Activated CD4-positive, CD25-positive, alpha-beta regulatory T cell treated with anti-CD3 and anti-CD28 coated beads, Interleukin-2, amount 50 U/mL, for 72 hours (primary cell): ENCODE measurements at regions not wholly inside any gene's neighbourhood (a gene's known extent, or its start where the extent isn't known, plus 50 kb on each side); places are given as distances from the start of the nearest gene placed in this dataset.

Experiments
- DNase-seq: peaks from one replicate; pipeline ENCODE4 v3.0.0; 2021

DNA sequence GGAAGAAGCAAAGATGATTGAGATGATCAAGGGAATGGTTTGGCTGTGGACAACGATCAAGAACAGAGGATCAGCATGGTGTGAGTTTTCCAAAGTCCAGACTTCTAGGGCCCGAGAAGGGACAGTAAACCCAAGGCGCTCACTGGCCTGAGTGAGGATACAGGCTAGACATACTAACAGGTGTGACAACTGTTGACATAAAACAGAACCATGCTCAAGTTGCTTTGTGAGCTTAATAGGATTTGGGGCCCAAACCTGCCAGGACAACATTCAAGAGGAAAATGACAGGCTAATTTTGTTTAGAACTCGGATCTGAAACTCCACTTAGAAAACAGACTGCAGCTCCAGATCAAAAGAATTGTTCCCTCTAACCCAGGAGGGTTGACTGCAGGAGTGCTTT lies 68.1 kb upstream of the ACKR3 start:
- DNase-seq, result no peak

DNA sequence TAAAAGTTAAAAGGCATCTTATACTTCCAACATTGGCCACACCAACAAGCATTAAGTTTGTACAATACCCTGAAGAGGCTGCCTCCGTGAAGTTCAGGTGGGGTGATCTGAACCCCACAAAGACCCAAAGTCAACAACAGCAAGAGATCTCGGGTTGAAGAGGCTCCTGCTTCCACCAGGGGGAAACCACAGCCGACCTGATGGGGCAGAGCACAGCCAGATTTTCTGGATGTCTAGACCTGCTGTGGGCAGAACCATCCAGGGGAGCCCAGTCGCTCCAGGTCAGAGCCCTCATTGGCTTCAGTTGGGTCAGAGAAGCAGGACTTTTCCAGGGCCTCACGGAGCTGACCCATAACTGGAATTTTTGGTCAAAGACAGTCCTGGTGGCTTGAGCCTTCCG lies 66.5 kb upstream of the ACKR3 start:
- DNase-seq, result no peak

DNA sequence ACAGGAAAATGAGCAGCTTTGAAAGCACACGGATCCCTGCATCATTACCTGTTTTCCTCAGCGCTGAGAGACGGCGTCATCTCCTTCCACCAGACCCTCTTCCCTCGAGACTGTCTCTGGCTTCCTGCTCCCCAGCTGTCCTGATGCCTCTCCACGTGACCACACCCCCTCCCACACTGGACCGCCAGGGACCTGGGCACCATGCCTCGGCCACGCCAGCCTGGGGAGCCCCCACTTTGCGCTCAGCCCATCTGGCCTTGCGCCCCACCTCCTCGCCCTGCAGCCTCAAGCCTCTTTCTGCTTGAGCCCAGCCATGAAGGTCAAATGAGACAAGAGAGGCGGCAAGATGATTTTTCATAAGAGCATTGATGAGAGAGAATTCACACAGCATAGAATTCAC lies 66.0 kb upstream of the ACKR3 start:
- DNase-seq, result no peak

DNA sequence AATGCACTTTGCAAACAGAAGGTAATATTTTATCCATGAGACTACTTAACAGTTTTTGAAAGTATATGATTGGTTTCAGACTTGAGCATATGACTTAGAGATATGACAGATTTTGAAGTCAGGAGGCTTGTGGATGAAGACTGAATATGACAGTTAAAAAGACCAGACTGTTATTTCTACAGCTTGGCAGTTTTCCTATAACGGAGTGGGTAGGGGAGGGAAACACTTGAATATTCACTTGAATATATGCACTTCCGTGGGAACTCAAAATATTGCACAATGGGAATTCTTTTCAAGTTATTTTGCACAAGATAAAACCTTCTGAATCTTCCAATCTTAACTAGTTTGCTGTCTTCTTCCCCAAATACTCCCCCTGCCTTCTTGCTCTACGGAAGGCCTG lies 64.6 kb upstream of the ACKR3 start:
- no peak for DNase-seq

DNA sequence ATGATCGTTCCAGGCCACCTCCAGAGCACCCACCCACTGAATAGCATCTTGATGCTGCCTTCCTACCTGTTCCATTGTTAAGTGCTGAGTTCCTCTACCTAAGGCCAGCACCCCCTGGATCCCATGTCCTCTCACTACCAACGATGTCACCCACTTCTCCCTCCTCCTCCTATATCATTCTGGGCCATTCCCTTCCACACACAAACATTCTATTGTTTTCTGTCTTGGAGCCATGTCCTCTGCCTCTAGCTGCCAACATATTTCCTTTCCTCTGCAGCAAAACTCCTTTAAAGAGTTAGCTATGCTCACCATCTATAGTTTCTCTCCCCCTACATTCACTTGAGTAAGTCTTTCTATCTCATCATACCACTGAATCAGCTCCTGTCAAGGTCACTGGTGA lies 64.0 kb upstream of the ACKR3 start:
- DNase-seq, result no peak

DNA sequence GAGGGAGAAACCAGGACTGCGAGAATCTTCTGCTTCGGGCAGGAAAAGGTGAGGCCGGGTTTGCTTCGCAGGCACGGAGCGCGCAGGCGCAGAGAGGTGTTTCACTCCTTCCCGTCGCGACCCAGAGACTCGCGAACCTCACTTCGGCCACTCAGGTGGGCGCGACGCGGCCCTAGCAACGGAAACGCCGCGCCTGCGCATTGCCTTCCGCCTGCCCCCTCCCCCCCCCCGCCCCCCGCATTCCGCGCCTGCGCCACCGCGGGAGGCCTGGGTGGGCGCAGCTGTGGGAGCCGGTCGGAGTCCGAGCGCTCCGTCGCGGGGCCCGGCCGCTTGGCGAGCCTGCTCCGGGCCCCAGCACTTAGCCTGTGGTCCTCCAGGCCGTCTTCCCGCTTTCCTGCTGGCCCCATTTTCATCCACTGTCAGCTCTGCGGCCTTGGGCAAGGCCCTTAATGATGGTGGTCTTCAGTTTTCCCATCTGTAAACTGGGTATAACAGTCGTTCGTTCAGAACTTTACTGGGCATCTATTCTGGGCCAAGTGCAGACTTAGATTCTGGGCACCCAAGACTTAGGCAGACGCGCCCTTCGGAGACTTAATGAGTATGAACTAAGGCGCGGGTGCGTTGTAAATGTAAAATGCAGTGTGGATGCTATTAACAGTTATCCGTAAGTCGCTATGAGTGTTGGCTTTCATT lies 62.1 kb upstream of the ACKR3 start:
- peak; percentile 51 for DNase-seq

DNA sequence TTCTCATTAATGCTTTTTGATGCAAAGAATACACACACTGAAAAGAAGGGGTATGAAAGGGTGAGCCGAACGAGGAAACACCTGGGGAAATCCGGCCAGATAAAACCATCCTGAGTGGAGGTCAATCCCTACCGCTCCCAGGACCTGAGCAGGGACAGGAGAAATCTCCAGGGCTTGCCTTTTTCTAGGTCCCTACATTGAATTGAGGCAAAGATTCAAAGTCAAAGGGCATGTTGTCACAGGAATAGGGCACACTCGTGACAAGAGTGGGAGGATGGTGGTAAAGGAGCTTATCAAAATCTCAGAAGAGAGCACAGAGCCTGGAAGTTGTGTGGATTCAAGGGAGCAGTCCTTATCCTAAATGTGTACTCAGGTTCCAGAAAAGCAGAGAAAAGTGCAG lies 61.2 kb upstream of the ACKR3 start:
- no peak for DNase-seq

DNA sequence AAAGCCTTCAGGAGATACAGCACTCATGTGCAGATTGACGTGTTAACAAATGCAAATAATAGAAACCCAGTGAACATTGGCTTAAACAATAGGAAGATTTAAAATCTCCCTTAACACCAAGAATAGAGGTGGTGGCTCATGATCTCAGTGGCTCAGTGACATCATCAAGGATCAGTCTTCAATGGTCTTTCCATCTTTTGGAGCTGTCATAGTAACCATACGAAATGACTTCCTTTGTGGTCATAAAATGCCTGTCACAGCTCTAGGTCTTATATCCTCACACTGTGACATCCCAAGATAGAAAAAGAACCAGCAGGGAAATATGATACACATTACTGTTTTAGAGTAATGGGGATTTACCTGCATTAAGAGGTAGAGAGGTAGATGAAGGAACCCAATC lies 59.6 kb upstream of the ACKR3 start:
- DNase-seq, result no peak

DNA sequence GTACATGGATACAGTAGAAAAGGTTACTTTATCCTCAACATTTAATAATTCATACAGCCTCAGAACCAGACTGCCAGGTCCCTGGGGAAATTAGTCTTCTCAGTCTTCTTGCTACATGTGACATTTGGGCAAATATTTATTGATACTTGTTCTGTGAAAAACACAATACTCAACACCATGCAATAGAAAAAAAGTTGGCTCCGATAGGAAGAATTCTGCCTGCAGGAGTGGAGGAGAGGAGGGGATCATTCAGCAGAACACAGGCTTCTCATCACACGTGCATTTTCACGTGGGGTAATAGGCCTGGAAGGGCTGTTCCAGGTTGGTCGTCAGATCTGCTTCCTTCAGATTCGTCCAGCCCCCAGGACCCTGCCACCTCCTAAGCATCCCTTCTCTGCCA lies 58.4 kb upstream of the ACKR3 start:
- DNase-seq, result no peak

DNA sequence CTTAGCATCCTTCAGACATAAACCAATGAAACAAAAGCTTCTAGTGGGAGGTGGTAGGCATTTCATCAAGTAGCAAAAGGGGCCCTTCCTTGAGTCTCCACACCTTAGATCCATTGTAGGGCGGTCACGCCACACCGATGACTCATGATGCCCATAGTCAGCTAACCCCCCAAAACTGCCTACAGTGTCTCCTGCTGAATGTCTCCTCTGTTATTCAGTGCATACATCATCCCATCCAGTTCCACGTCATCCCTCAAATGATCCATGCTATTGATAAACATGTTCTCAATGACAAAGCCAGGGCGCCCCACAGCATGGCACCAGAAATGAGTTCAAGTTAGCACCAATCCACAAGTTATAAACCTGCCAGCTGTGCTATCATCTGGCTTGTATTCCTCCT lies 57.4 kb upstream of the ACKR3 start:
- DNase-seq, result no peak

DNA sequence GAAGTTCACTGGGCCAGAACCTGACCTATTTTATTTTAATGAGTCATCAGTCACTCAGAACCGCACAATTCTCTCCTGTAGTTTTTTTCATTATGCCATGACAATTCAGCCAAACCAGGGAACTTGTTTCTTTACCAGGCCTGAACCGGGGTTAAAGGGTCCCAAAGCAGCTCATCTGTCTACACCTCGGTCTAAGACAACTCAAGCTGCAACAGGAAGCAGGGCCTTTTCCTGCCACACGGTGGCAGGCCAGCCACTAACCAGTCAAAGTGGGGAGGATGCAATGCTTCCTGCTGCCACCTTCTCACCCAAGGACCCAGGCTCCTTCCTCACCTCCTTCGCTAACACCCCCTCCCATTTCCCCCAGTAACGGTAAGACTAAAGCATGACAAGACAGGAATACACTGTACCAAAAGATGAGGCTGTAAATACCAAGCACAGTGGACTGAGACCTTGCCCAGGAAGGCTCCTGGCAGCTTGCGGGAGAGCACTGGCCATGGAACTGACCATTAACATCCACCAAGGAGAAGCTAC lies 56.7 kb upstream of the ACKR3 start:
- DNase-seq, result peak; percentile 68

DNA sequence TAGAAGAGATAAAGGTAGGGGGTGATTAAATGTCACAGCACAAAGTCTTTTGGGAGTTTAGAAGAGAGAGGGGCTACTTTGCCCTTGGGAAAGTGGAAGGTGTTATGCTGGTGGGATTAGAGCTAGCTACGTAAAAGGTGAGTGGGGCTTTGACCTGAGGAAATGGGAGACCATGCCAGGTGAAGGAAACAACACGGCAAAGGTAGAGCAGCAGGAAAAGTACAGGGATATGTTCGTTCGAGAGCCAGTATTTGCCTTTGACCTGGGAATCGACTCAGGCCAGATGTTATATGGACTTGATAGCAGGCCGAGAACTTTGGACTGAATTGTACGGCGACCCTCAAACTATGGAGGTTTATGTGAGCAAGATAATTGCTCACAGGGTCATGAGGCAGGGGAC lies 55.7 kb upstream of the ACKR3 start:
- no peak for DNase-seq

DNA sequence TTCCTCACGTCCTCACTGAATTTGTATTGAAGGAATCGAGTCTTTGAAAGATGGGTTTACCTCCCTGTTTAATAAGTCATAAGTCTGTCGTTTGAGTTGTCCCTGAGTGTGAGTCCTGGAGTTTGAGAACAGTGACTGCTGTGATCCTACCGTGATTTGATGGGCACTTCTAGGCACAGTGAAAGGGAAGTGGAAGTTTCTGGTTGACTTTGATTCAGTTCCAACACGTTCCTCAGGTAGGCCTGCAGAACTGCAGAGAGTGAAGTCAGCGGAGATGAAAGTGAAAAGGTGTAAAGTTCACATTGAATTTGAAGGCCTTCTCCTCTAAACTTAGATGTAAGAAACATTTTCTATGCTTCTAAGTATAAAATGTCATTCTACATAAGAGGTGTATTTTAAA lies 52.9 kb upstream of the ACKR3 start:
- no peak for DNase-seq

DNA sequence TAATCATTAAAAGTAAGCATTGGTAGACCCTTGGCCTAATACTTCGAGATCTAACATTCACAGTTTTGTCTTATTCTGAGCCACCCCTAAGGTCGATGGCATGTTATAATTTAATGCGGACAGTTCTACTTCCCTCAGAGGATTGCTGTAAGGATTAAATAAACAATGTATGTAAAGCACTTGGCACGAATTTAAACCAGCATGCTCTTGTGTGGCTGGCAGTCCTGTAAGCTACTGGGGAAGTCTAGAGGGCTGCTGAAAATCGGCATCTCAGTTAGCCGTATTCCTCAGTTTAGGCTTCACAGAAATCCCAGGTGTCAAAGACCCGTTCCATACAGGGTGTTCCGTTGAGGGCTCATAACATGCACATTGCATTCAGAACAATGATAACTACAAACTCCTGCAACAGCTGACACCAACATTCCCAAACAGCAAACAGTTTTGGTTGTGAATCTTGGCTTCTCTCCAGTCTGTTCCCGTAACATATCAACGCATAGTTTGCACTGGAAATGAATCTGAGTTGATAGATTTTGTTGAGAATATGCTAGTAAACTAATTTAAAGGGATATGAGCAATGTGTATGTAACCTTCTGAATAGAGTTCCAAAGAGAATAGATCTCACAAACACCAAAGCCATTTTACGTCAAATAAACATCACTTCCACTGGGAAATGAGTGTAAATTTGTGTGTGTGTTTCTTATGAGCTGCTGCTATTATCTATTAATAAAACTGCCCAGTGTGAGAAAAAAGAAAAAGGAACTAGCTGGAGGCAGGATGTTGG lies 52.2 kb upstream of the ACKR3 start:
- DNase-seq, result no peak
